PC-9 (cell line): ENCODE measurements at regions not wholly inside any gene's neighbourhood (a gene's known extent, or its start where the extent isn't known, plus 50 kb on each side); places are given as distances from the start of the nearest gene placed in this dataset.

Source experiments
- CTCF ChIP-seq: fragments of 200-600 bp; sonication (generic); conservative IDR thresholded peaks from 2 replicates; pipeline ENCODE4 v1.6.1; 2017; ENCODE audit warnings: mixed run types, antibody characterized with exemption, mild to moderate bottlenecking, moderate library complexity
- EZH2 ChIP-seq: fragments of 200-600 bp; sonication (generic); IDR thresholded peaks from 2 replicates; pipeline ENCODE4 v1.8.0; 2017; ENCODE audit warnings: antibody characterized with exemption, low read depth

- TF ChIP-seq CTCF: no peak
- no peak for TF ChIP-seq EZH2
Observed at GRCh38 chr1:29574871-29575270, 338.5 kb downstream of the PTPRU start.
